ENCODE measurements at regions not wholly inside any gene's neighbourhood (a gene's known extent, or its start where the extent isn't known, plus 50 kb on each side); places are given as distances from the start of the nearest gene placed in this dataset.

GRCh38 chr14:62082779-62083178 is 320.6 kb downstream of the SNAPC1 start:
- no peaks in the 10 kb centered on the region for H4K20me1 ChIP-seq (ENCODE audit: low read depth)
- H3K27ac Mint-ChIP-seq, result no peak overlapping the region
- no peak overlapping the region for H2AFZ ChIP-seq (replicated peaks)
- H3F3A ChIP-seq (ENCODE audit: low read depth), result no peaks in the 10 kb centered on the region
- H3K9me3 Mint-ChIP-seq, result peaks cover 8% of the 10 kb centered on the region
- peaks cover 16% of the 10 kb centered on the region for H3K4me1 ChIP-seq
- no peak overlapping the region for H3K4me3 ChIP-seq
- no peak overlapping the region for H3K4me2 ChIP-seq
- H3K36me3 ChIP-seq, result no peaks in the 10 kb centered on the region
- no peak for TF ChIP-seq EZH2phosphoT487 (IDR thresholded peaks at IDR 0.05)
- no peak for TF ChIP-seq CTCF (IDR thresholded peaks at IDR 0.05)
- no peak for TF ChIP-seq EZH2 (IDR thresholded peaks at IDR 0.05)
- no peak for DNase-seq (ENCODE audit: low spot score)
- peaks cover 3% of the 10 kb centered on the region for H3K27me3 Mint-ChIP-seq (ENCODE audit: insufficient read depth, low read depth)
- H3K9me3 ChIP-seq (ENCODE audit: low read depth), result no peaks in the 10 kb centered on the region
- H3K9ac ChIP-seq, result no peak overlapping the region
- peaks cover 44% of the 10 kb centered on the region for H3K4me1 Mint-ChIP-seq
- no peaks in the 10 kb centered on the region for H3K27me3 ChIP-seq
- H3K79me2 ChIP-seq (ENCODE audit: low read depth), result no peaks in the 10 kb centered on the region
- no peak overlapping the region for H3K27ac ChIP-seq
- peaks cover 2% of the 10 kb centered on the region for H3K36me3 Mint-ChIP-seq
- no peak overlapping the region for H3K4me3 Mint-ChIP-seq

- DNase-seq (ENCODE audit: low spot score), result no peak
- Histone ChIP-seq H3K9me3 (ENCODE audit: low read depth) (no peaks in the 10 kb centered on the region), H3K4me1 (peaks cover 6% of the 10 kb centered on the region), H3K36me3 (no peaks in the 10 kb centered on the region), H3K4me3 (no peak overlapping the region), H3K4me2 (no peak overlapping the region), H3K27me3 (no peaks in the 10 kb centered on the region), H3K27ac (no peak overlapping the region), H2AFZ (replicated peaks) (no peak overlapping the region), H3K9ac (no peak overlapping the region), H4K20me1 (ENCODE audit: low read depth) (no peaks in the 10 kb centered on the region), H3F3A (ENCODE audit: low read depth) (no peaks in the 10 kb centered on the region), H3K79me2 (ENCODE audit: low read depth) (no peaks in the 10 kb centered on the region)
- peaks cover 3% of the 10 kb centered on the region for H3K27me3 Mint-ChIP-seq (ENCODE audit: insufficient read depth, low read depth)
- peaks cover 8% of the 10 kb centered on the region for H3K9me3 Mint-ChIP-seq
- H3K4me3 Mint-ChIP-seq, result no peak overlapping the region
- H3K36me3 Mint-ChIP-seq, result peaks cover 2% of the 10 kb centered on the region
- TF ChIP-seq EZH2phosphoT487 (IDR thresholded peaks at IDR 0.05) (no peak), CTCF (IDR thresholded peaks at IDR 0.05) (no peak), EZH2 (IDR thresholded peaks at IDR 0.05) (no peak)
- peaks cover 32% of the 10 kb centered on the region for H3K4me1 Mint-ChIP-seq
- no peak overlapping the region for H3K27ac Mint-ChIP-seq
These were observed 321.8 kb downstream of the SNAPC1 start for GRCh38 chr14:62084020-62084419.

- Histone ChIP-seq H3K4me3 (no peak overlapping the region), H4K20me1 (ENCODE audit: low read depth) (no peaks in the 10 kb centered on the region), H3K4me1 (no peaks in the 10 kb centered on the region), H3K4me2 (no peak overlapping the region), H3K9ac (no peak overlapping the region), H3K36me3 (no peaks in the 10 kb centered on the region), H2AFZ (replicated peaks) (no peak overlapping the region), H3K27ac (no peak overlapping the region), H3K27me3 (no peaks in the 10 kb centered on the region), H3K9me3 (ENCODE audit: low read depth) (no peaks in the 10 kb centered on the region), H3F3A (ENCODE audit: low read depth) (no peaks in the 10 kb centered on the region), H3K79me2 (ENCODE audit: low read depth) (no peaks in the 10 kb centered on the region)
- no peak for TF ChIP-seq CTCF (IDR thresholded peaks at IDR 0.05)
- no peak for TF ChIP-seq EZH2 (IDR thresholded peaks at IDR 0.05)
- TF ChIP-seq EZH2phosphoT487 (IDR thresholded peaks at IDR 0.05), result no peak
- Mint-ChIP-seq H3K4me3 (no peak overlapping the region), H3K4me1 (peaks cover 13% of the 10 kb centered on the region), H3K27ac (no peak overlapping the region), H3K36me3 (peaks cover 2% of the 10 kb centered on the region), H3K9me3 (peaks cover 8% of the 10 kb centered on the region), H3K27me3 (ENCODE audit: insufficient read depth, low read depth) (peaks cover 3% of the 10 kb centered on the region)
- no peak for DNase-seq (ENCODE audit: low spot score)
These were observed 325.0 kb downstream of the SNAPC1 start for GRCh38 chr14:62087191-62087590.

Data from neural progenitor cell (in vitro differentiated cells).